K562 (cell line): ENCODE measurements at regions not wholly inside any gene's neighbourhood (a gene's known extent, or its start where the extent isn't known, plus 50 kb on each side); places are given as distances from the start of the nearest gene placed in this dataset.

ENCODE experiments used
- ATAC-seq: fragments of 200-7000 bp; cut with Tn5 transposase; 3 replicates; pipeline ENCODE4 v1.9.1; 2020; ENCODE audit warnings: moderate library complexity
- BruUV-seq: library from RNA; stranded (reverse); fragments of 400-500 nt; replicated peaks from 2 replicates; lab custom pipeline; 2021; lab: Mats Ljungman, UMichigan
- CTCF ChIA-PET: fragments of 300-600 bp; formaldehyde crosslinking; extraction: SDS; loops from one replicate; lab custom pipeline; 2021; ENCODE audit warnings: low intra/inter-chr PET ratio; lab: Yijun Ruan, JAX
- POLR2A ChIA-PET: fragments of 300-600, 350-650 bp; sonication (Branson Sonifier 250); formaldehyde crosslinking; extraction: SDS; loops from one replicate; lab custom pipeline; 2021; ENCODE audit warnings: antibody characterized with exemption, inconsistent platforms; lab: Yijun Ruan, JAX
- DNase-seq, 4 experiments: peaks; one replicate each; pipeline versions ENCODE4 v3.0.0 to v3.0.0-alpha.2; 2011 to 2018; ENCODE audit warnings: low spot score in 3 of 4, mixed read lengths in 3 of 4; ENCODE audit errors: extremely low read depth in 1 of 4
- FAIRE-seq: peaks from 2 replicates; lab custom pipeline; 2011; peaks lifted over from hg19 to GRCh38; lab: Jason Lieb, UNC
- H2AFZ ChIP-seq: 2 replicates; pipeline ENCODE4 v1.6.0; 2011; ENCODE audit warnings: low read depth, low read length, control low read depth, inconsistent platforms
- H3K27ac ChIP-seq: fragments of 200-600 bp; 3 replicates; pipeline ENCODE4 v1.8.0; 2011; ENCODE audit warnings: low read depth, mild to moderate bottlenecking, control low read depth, inconsistent platforms, low read length, moderate library complexity, mixed read lengths; ENCODE audit errors: extremely low read depth
- H3K27me3 ChIP-seq, 2 experiments: fragments of 300-600 bp in 1 of 2; 2 replicates in 1 of 2; 3 replicates in 1 of 2; pipeline versions ENCODE4 v1.6.0 to v1.8.0; 2011; ENCODE audit warnings: inconsistent platforms in 2 of 2, low read length in 2 of 2, mild to moderate bottlenecking in 1 of 2, mixed read lengths in 1 of 2, moderate library complexity in 1 of 2; ENCODE audit not compliant: control insufficient read depth in 2 of 2, insufficient read depth in 2 of 2
- H3K36me3 ChIP-seq: fragments of 300-600 bp; 3 replicates; pipeline ENCODE4 v1.8.0; 2011; ENCODE audit warnings: mild to moderate bottlenecking, low read length, inconsistent platforms; ENCODE audit not compliant: control insufficient read depth, insufficient read depth
- H3K4me1 ChIP-seq, 2 experiments: fragments of 200-600 bp in 1 of 2; replicated peaks in 1 of 2; 2 replicates in 1 of 2; 3 replicates in 1 of 2; pipeline versions ENCODE4 v1.5.1 to v1.8.0; 2011; ENCODE audit warnings: inconsistent platforms in 2 of 2, low read length in 2 of 2, mild to moderate bottlenecking in 1 of 2, mixed read lengths in 1 of 2, moderate library complexity in 1 of 2; ENCODE audit not compliant: control insufficient read depth in 2 of 2, insufficient read depth in 2 of 2
- H3K4me2 ChIP-seq: 2 replicates; pipeline ENCODE4 v1.6.1; 2011; ENCODE audit warnings: low read length, control low read depth, inconsistent platforms, mixed read lengths; ENCODE audit not compliant: insufficient read depth
- H3K4me3 ChIP-seq: fragments of 200-600 bp; sonication (generic), shearing (Covaris generic); 2 replicates; pipeline ENCODE4 v1.5.1; 2016; ENCODE audit warnings: control low read depth, inconsistent platforms
- H3K79me2 ChIP-seq: fragments of 200-600 bp; 3 replicates; pipeline ENCODE4 v1.8.0; 2011; ENCODE audit warnings: low read length, inconsistent platforms; ENCODE audit not compliant: control insufficient read depth, insufficient read depth
- H3K9ac ChIP-seq, 2 experiments: 2 replicates each; pipeline versions ENCODE4 v1.6.0 to v1.6.1; 2011; ENCODE audit warnings: low read depth in 2 of 2, low read length in 2 of 2, control low read depth in 1 of 2, inconsistent platforms in 1 of 2, mild to moderate bottlenecking in 1 of 2, mixed read lengths in 1 of 2; ENCODE audit not compliant: insufficient read depth in 1 of 2
- H3K9me1 ChIP-seq: one replicate; pipeline ENCODE4 v1.6.0; 2011; ENCODE audit warnings: inconsistent platforms, mild to moderate bottlenecking, low read length, moderate library complexity; ENCODE audit not compliant: control insufficient read depth, insufficient read depth
- H3K9me3 ChIP-seq: replicated peaks from 2 replicates; pipeline ENCODE4 v1.5.1; 2011; ENCODE audit warnings: low read depth, low read length, inconsistent platforms; ENCODE audit not compliant: control insufficient read depth, insufficient read depth
- H4K20me1 ChIP-seq: replicated peaks from 2 replicates; pipeline ENCODE4 v1.6.1; 2011; ENCODE audit warnings: low read length, inconsistent platforms, mixed read lengths; ENCODE audit not compliant: control insufficient read depth, insufficient read depth
- FOXA1 ChIP-seq: fragments of 450-650 bp; IDR thresholded peaks from 2 replicates; pipeline ENCODE4 v1.6.1; 2016; ENCODE audit warnings: mild to moderate bottlenecking, borderline replicate concordance
- GMEB1 ChIP-seq: fragments of 250-450 bp; sonication (Bioruptor Pico); IDR thresholded peaks from 2 replicates; pipeline ENCODE4 v1.4.0; 2020; ENCODE audit warnings: mild to moderate bottlenecking
- HOXB6 ChIP-seq: fragments of 250-450 bp; sonication (Bioruptor Pico); IDR thresholded peaks from 2 replicates; pipeline ENCODE4 v1.5.1; 2022; ENCODE audit warnings: mild to moderate bottlenecking, borderline replicate concordance
- PCBP1 ChIP-seq: fragments of 200-400 bp; formaldehyde crosslinking; IDR thresholded peaks from 2 replicates; pipeline ENCODE4 v1.6.1; 2018; ENCODE audit warnings: mild to moderate bottlenecking, low read depth, low read length; ENCODE audit not compliant: poor library complexity, severe bottlenecking
- REST ChIP-seq, 2 experiments: fragments of 450-650 bp; formaldehyde crosslinking in 1 of 2; IDR thresholded peaks; 2 replicates each; pipeline versions ENCODE4 v1.4.0 to v1.6.1; 2014 to 2020; ENCODE audit warnings: mild to moderate bottlenecking in 2 of 2, borderline replicate concordance in 1 of 2, low read depth in 1 of 2
- ZNF584 ChIP-seq: fragments of 200-800 bp; sonication (Bioruptor generic); IDR thresholded peaks from 2 replicates; pipeline ENCODE4 v1.6.1; 2016; ENCODE audit warnings: low read depth, mild to moderate bottlenecking, missing genetic modification characterization, missing compliant biosample characterization
- ZSCAN29 ChIP-seq: fragments of 450-650 bp; IDR thresholded peaks from 2 replicates; pipeline ENCODE4 v1.6.1; 2017
- WGBS: fragments of 100-300 bp; shearing (Covaris generic); methylation state at CpG from one replicate; pipeline ENCODE4 v1.1.6; 2016; ENCODE audit warnings: low coverage, mixed read lengths; ENCODE audit not compliant: insufficient coverage; ENCODE audit errors: missing lambda C conversion rate; 5-methylcytosine and 5-hydroxymethylcytosine counted together
- in situ Hi-C: fragments of 300-500 bp; cut with MboI; formaldehyde crosslinking; loops from 4 replicates; pipeline ENCODE4 v1.15.0; 2018; ENCODE audit warnings: inconsistent platforms, mixed read lengths
- intact Hi-C: fragments of 100-400 bp; cut with micrococcal nuclease; formaldehyde crosslinking; loops from 2 replicates; pipeline ENCODE4 v1.14.2; 2022

GRCh38 chr6:22056398-22056797 is 240.4 kb downstream of the PRL start (continued):
- TF ChIP-seq GMEB1 (no peak), FOXA1 (no peak), ZNF584 (no peak)
- TF ChIP-seq, all 486 proteins: peak for 0

- ChIA-PET CTCF (no interaction called here), POLR2A (no interaction called here)
- Histone ChIP-seq H3K4me1 (peaks cover 0 to under 1% of the 10 kb centered on the region in 2 experiments; a peak in 1 of 5 replicates), H3K27ac (no peak overlapping the region), H3K9me1 (no peaks in the 10 kb centered on the region), H3K4me2 (no peak overlapping the region), H3K9ac (no peak overlapping the region), H3K27me3 (no peaks in the 10 kb centered on the region), H3K36me3 (no peaks in the 10 kb centered on the region), H3K4me3 (no peak overlapping the region), H2AFZ (peak overlapping the region; percentile 36), H4K20me1 (no peaks in the 10 kb centered on the region), H3K9me3 (no peaks in the 10 kb centered on the region), H3K79me2 (no peaks in the 10 kb centered on the region)
- DNase-seq (no peak), ATAC-seq (peak; percentile 55; the same call in 2 of the 3 replicates), FAIRE-seq (no peak)
- in situ Hi-C loops = no loop called here
- no peak for TF ChIP-seq PCBP1
- no peak for TF ChIP-seq ZSCAN29
- 0 out of 2 replicates have a peak, but pooled peaks have one; percentile 11 for TF ChIP-seq REST (IDR thresholded peaks at IDR 0.05; ENCODE audit: borderline replicate concordance)
- no peak for TF ChIP-seq REST (CRISPR knock-in tag; IDR thresholded peaks at IDR 0.05; ENCODE audit: low read depth)
- no peak for TF ChIP-seq HOXB6 (CRISPR knock-in tag)
- 28% methylated on average over 2 of the region's 2 CpGs for WGBS
- no TSS peak for BruUV-seq
- intact Hi-C loops = no loop called here
These were observed 238.9 kb downstream of the PRL start for GRCh38 chr6:22057962-22058361.
